HT1080 (cell line): ENCODE measurements at regions not wholly inside any gene's neighbourhood (a gene's known extent, or its start where the extent isn't known, plus 50 kb on each side); places are given as distances from the start of the nearest gene placed in this dataset.

Experiments used
- DNase-seq: peaks from one replicate; pipeline ENCODE4 v3.0.0-alpha.2; 2015; ENCODE audit warnings: low read depth

DNA sequence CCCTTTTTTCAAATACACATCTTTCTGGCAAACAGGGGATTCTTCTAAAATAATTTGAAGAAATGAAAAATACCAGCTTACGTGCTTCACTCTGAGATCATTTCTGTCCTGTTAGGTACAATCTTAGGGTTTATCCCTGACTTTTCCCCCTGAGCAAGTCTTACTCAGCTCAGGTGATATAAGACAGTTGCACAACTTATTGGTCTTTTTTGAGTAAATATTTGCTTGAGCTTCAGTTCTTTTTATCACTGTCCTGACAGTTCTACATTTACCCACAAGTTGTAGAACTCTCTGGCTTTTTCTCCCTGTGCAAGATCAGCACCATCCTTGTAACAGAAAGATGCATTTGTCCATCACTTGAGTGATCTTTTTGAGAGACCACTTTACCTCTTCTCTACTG lies 84.9 kb downstream of the MID1IP1 start:
- DNase-seq: no peak

DNA sequence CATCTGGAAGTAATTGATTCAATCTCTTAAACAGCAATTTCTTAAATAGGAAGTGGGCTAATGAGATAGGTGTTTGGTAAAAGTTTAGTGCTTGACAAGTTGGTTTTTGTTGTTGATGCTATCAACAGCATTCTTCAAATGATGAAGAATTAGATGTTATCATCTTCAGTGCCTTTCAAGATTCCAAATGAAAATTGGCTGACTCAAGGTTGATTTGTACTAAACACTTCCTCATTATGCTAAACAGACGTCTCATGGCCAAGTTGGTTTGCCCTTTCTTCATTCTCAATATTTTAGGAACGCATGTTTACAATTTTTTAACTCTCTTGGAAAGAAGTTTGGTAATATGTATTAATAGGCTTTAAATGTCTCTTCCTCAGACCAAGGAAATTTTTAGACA lies 86.0 kb downstream of the MID1IP1 start:
- DNase-seq: no peak

DNA sequence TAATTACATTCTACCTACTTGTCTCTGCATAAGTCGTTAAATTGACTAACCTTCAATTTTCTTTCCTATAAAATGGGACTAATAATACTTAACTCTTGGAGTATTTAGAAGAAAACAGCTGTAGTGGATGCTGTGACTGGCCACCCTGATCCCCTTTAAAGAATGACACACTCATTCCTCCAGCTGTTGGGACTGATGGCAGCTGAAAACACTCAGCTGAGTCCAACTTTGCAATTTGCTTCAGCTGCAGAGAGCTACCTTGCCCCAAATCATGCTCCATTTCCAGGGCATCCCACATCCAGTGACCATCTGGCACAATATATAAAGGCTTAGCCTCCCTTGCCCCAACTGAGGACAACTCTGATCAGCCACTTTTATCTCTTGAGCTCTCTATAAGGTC lies 89.1 kb downstream of the MID1IP1 start:
- DNase-seq: no peak

- DNase-seq: no peak
Observed at GRCh38 chrX:38890963-38891362, 89.7 kb downstream of the MID1IP1 start.

- DNase-seq: peak; percentile 46
Observed at GRCh38 chrX:38891641-38892413, 90.6 kb downstream of the MID1IP1 start.

GRCh38 chrX:38893441-38893840 lies 92.2 kb downstream of the MID1IP1 start:
- no peak for DNase-seq

DNA sequence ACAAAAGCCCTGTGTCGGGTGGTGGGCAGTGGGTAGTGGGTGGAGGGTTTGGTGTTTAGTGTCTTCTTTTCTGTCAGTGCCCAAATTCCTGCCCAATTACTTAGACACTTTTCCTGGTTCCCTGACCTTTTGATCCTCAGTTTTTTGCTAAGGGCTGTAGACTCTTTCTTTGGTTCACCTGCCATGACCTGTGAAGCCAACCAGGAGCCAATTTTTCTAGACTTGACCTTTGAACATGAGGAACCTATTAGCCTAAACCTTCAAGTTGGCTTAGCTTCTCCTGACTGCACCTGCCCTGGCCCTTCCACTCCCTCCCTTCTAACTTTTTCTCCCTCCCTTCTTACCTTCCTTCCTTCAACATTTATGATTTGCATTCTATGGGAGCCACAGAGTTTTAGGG lies 94.5 kb downstream of the MID1IP1 start:
- no peak for DNase-seq

GRCh38 chrX:38896724-38897298 lies 95.6 kb downstream of the MID1IP1 start:
- DNase-seq: no peak

DNA sequence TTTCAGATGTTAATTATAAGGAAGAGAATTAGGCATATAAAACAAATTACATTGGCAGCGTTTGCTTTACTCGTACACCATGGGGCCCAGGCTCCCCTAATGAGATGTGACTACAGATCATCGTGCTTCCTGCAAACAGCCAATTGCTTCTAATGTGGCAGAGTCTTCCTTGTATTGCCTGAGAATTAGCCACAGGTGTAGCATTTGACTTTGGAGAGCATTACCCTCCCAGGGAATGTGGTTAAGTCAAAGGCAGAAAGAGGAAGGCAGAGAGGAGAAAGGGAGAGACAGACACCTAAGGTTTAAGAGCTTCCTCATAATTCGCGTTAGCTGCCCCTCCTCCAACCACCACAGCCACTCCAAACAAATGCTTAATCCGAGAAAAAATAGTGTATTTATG lies 97.0 kb downstream of the MID1IP1 start:
- no peak for DNase-seq

GRCh38 chrX:38899650-38900049 lies 98.4 kb downstream of the MID1IP1 start:
- DNase-seq: no peak

DNA sequence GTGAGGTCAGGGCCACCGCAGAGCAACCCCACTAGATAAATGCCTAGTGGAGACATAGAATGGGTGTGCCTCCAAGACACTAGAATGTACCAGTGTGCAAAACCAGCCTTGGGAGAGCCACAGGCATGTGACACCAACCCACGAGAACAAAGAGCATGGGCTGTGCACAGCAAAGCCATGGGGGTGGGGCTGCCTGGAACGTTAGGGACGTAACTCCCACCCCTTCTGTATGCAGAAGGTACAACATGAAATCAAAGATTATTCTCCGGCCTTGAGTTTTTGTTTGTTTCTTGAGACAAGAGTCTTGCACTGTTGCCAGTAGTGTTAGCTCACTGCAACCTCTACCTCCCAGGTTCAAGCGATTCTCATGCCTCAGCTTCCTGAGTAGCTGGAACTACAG lies 99.5 kb downstream of the MID1IP1 start:
- DNase-seq: no peak

DNA sequence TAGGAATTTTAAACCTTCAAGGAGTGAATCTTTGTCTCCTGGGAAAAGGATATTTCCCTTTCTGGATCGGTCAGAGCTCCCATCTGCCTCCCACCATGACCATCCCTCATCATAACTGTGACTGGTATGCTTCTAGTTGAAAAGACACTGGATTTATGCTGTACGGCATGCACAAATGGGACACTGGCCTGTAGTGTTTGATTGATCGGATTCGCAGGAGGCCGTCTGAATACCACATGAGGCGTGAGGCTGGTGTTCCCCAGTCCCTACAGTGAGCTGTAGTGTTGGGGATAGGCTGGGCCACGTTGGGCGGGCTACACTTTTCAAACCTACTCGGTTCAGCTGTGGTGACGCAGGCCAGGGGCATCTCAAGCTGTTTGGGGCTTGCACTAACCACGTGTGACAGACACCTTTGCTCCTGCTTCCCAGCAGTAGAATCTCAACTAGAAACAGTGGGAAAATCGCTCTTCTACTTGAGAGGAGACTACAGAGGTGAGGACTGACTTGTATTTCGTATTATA lies 101.8 kb downstream of the MID1IP1 start:
- DNase-seq: no peak

DNA sequence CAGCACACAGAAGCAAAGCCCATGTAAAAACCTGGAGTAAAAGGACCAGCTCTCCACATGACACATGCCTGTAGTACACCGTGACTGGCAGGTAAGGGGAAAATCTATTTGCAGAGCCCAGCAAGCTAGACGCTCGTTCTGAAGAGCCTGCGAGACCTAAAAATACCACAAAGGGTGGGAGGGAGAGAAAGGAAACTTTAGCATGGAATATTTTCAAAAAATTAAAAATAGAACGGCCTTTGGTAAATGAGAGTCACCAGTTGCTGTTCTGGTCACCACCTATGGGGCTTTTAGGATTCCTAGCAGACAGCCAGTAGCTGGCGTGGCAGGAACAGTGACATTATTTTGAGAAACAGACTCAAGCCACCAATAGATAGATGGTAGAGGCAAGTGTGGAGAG lies 115.5 kb downstream of the MID1IP1 start:
- DNase-seq: no peak

DNA sequence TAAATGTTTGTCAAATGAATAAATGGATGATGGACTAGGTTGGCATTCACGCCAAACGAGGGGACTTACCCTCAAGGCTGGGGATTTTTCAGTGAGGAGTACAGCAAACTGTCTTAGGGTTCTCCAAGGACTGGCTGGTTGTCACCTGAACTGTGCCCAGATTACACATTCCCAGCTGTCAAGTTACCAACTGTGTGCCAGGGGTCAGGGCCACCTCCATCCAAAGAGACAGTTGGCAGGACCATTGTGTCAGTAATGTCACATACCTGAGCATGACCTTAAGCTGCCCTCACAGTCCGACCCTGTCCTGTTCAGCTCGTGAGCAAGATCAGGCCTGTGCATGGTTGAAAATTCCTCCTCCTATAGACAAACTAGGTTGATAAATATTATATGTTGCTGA lies 116.7 kb downstream of the MID1IP1 start:
- no peak for DNase-seq

GRCh38 chrX:38919202-38919601 lies 117.9 kb downstream of the MID1IP1 start:
- no peak for DNase-seq

DNA sequence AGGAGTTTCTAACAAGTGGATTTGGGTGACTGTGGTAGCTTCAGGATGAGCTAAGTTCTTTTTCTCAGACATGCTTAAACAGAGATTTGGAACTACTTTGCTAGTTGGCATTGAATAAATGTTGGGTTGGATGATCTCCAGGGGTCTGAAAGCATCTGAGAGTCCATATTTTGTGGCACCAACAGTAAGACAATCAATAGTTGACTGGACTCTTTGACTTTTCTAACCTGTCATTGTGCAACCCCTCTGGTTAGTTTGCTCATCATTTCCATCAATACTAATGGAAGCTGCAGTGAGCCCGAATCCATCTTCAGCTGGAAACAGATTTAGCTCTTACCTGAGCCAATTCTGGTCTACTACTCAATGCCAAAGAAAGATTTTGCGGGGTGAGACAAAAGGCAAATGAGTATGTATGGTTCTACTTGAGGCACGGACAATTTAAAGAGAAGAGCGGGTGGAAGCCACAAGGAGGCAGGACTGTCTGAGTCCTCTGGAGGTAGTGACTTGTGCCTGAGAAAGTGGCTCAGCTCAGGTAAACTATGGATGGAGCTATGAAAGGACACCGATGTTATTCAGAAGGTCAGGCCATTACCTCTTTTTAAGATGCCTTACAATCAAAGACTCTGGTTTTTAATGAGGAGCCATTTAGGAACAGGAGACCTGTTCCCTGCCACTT lies 118.7 kb downstream of the MID1IP1 start:
- DNase-seq: no peak

DNA sequence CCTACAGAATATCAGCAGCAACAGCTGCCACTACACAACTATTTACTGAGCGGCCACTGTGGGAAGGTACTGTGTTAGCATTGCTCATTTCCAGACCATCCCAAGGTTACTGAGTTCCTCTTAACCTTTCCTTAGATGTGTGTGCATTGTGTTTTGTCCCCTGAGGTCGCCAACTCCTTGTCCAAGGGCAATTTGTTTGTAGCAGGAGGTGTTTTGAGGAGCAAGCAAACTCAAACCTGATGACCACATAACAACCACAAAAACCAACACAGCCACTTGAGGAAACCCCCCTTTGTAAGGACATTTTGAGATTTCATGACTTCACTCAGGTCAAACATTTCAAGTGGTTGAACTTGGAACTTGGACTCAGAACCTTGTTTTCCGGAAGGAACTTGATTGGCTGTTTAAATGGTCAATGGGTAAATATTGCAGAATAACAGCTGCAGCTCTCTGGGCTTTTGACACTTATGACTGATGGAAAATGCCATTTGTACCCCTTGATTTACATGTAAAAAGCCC lies 122.3 kb downstream of the MID1IP1 start:
- DNase-seq: no peak

GRCh38 chrX:38927592-38927991 lies 126.3 kb downstream of the MID1IP1 start:
- DNase-seq: no peak

- DNase-seq: peak; percentile 56
Observed at GRCh38 chrX:38929966-38930421, 128.7 kb downstream of the MID1IP1 start.

GRCh38 chrX:38930474-38930873 lies 129.2 kb downstream of the MID1IP1 start:
- no peak for DNase-seq

GRCh38 chrX:38935561-38935960 lies 134.3 kb downstream of the MID1IP1 start:
- DNase-seq: no peak

DNA sequence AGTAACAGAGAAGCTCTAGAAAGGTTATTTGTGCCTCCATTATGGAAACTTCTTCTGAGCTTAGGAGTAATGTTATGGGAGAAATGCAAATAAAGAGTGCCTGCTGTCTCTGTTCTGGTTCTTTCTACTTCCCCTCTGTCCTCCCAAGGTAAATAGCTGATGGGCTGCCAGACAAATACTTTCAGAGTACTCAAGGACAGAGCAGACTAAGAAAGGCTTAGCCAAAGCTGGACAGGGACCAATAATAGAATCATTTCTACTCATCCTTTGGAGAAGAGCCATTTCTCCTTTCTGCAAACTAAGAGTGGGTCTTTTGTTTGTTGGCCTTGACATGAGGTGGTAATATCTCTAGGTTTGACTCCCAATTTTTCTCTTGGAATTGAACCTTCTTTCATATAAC lies 136.1 kb downstream of the MID1IP1 start:
- no peak for DNase-seq
